H54 (cell line): ENCODE measurements at regions not wholly inside any gene's neighbourhood (a gene's known extent, or its start where the extent isn't known, plus 50 kb on each side); places are given as distances from the start of the nearest gene placed in this dataset.
"Not testable (repeated sequence)": the region's sequence is repeated elsewhere in the genome, so short reads cannot be mapped to it uniquely, and the experiment has no call there.

Experiments used
- DNase-seq: peaks from one replicate; pipeline ENCODE4 v3.0.0; 2011; ENCODE audit warnings: low spot score, mixed read lengths; ENCODE audit not compliant: insufficient read length
- FAIRE-seq: peaks from 3 replicates; lab custom pipeline; 2011; peaks lifted over from hg19 to GRCh38; lab: Jason Lieb, UNC
- POLR2A ChIP-seq: IDR thresholded peaks from 2 replicates; pipeline ENCODE4 v1.6.1; 2011; ENCODE audit warnings: low read depth, mild to moderate bottlenecking, low read length

- DNase-seq (no peak), FAIRE-seq (no peak)
- no peak for TF ChIP-seq POLR2A
Observed at GRCh38 chr21:29431178-29431577, 132.5 kb downstream of the BACH1 start.

GRCh38 chr21:29431680-29432079 is 133.0 kb downstream of the BACH1 start:
- TF ChIP-seq POLR2A, result no peak
- FAIRE-seq, result no peak

GRCh38 chr21:29433366-29434059 is 134.8 kb downstream of the BACH1 start:
- DNase-seq (no peak), FAIRE-seq (no peak)
- no peak for TF ChIP-seq POLR2A

More at GRCh38 chr21:29431680-29432079, 133.0 kb downstream of the BACH1 start:
- no peak for DNase-seq

- FAIRE-seq (no peak), DNase-seq (no peak)
Observed at GRCh38 chr21:29434081-29434480, 135.4 kb downstream of the BACH1 start.

GRCh38 chr21:29434982-29435381 is 136.3 kb downstream of the BACH1 start:
- not testable (repeated sequence) for FAIRE-seq, DNase-seq

More at GRCh38 chr21:29434081-29434480, 135.4 kb downstream of the BACH1 start:
- no peak for TF ChIP-seq POLR2A

GRCh38 chr21:29436143-29436542 is 137.4 kb downstream of the BACH1 start:
- TF ChIP-seq POLR2A, result no peak
- no peak for FAIRE-seq
- DNase-seq, result no peak

GRCh38 chr21:29436650-29437049 is 137.9 kb downstream of the BACH1 start:
- DNase-seq, result no peak
- FAIRE-seq, result no peak
- no peak for TF ChIP-seq POLR2A

- no peak for FAIRE-seq
- no peak for TF ChIP-seq POLR2A
- DNase-seq, result no peak
Observed at GRCh38 chr21:29441651-29442050, 142.9 kb downstream of the BACH1 start.

- FAIRE-seq (no peak), DNase-seq (no peak)
- TF ChIP-seq POLR2A, result no peak
Observed at GRCh38 chr21:29443411-29444010, 144.8 kb downstream of the BACH1 start.

- DNase-seq (no peak), FAIRE-seq (no peak)
- no peak for TF ChIP-seq POLR2A
Observed at GRCh38 chr21:29448766-29449165, 150.0 kb downstream of the BACH1 start.

GRCh38 chr21:29449306-29449950 is 150.7 kb downstream of the BACH1 start:
- DNase-seq, result no peak
- no peak for FAIRE-seq
- no peak for TF ChIP-seq POLR2A

- DNase-seq (no peak), FAIRE-seq (no peak)
- no peak for TF ChIP-seq POLR2A
Observed at GRCh38 chr21:29450058-29450457, 151.3 kb downstream of the BACH1 start.

- DNase-seq (no peak), FAIRE-seq (no peak)
- no peak for TF ChIP-seq POLR2A
Observed at GRCh38 chr21:29453511-29453910, 154.8 kb downstream of the BACH1 start.

- no peak for DNase-seq
- FAIRE-seq, result no peak
- TF ChIP-seq POLR2A, result no peak
Observed at GRCh38 chr21:29454179-29454578, 155.5 kb downstream of the BACH1 start.
